GM19395 (cell line): ENCODE measurements at regions not wholly inside any gene's neighbourhood (a gene's known extent, or its start where the extent isn't known, plus 50 kb on each side); places are given as distances from the start of the nearest gene placed in this dataset.
"Not testable (repeated sequence)": the region's sequence is repeated elsewhere in the genome, so short reads cannot be mapped to it uniquely, and the experiment has no call there.

Experiments
- ATAC-seq: cut with Tn5 transposase; IDR thresholded peaks from one replicate; pipeline ENCODE4 v1.9.1; 2021; ENCODE audit warnings: mild to moderate bottlenecking, moderate library complexity; ENCODE audit not compliant: unreplicated experiment

DNA sequence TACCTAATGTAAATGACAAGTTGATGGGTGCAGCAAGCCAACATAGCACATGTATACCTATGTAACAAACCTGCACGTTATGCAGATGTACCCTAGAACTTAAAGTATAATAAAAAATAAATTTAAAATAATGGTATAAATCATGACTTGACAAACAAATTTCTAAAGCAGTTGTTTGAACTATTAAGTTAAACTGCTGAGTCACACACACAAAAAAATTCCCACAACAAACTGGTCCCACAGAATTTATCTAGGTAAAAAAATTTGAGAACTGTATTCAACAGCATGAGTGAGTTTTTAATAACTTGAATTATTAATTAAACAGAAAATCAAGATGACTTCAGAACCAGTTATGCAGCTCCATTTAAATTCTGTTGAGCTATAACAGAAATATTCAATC lies 186.0 kb upstream of the SOX6 start:
- ATAC-seq = no peak

DNA sequence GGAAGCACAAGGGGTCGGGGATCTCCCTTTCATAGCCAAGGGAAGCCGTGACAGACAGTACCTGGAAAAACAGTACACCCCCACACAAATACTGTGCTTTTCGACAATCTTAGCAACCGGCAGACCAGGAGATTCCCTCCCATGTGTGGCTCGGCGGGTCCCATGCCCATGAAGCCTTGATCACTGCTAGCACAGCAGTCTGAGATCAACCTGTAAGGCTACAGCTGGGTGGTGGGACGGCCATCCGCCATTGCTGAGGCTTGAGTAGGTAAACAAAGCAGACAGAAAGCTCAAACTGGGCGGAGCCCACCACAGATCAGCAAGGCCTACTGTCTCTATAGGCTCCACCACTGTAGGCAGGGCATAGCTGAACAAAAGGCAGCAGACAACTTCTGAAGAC lies 180.2 kb upstream of the SOX6 start:
- no peak for ATAC-seq

DNA sequence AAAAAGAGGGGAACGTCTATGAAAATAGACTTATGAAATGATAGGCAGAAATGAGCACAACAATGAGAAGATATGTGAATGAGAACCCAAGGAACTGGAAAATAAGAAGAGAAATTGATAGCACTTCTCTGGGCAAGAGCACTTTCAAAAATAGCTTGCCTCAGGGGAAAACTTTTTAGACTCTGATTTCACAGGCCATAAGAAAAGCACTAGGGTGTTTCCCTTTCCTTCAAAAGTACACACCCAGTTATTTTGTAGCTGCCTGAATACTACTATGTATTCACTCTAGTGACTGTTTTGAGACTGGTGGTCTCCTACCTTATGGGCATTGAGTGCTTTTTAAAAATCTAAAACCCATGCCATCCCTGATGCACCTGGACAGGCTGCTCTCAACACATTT lies 172.3 kb upstream of the SOX6 start:
- no peak for ATAC-seq

DNA sequence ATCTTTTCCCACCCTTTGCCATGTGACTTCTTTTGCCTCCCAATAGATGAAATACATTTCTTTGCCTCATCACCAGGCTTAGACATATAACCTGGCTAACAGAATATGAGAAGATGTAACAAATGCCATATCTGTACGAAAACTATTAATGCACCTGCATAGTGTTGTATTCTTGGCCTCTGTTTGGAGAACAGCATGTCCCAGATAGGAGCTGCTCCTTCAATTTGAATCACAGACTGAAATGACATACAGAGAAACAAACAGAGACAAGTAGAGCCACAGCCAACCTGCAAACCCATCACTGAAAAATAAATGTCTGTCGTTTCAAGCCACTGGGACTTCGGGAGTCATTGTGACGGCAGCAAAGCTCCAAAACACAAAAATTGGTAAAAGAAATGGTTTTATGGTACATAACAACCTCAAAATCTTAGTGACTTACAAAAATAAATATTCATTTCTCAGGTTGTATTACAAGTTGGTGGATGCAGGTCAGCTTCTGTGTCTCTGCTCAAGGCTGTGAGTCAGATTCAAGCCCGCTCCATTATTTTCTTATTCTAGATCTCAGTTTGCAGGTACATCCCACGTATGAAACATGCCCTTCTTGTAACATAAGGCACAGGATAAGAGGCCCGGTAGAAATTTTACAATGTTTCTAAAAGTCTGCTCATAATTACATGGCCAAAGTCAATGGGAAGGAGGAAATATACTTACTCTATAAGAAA lies 171.3 kb upstream of the SOX6 start:
- no peak for ATAC-seq

DNA sequence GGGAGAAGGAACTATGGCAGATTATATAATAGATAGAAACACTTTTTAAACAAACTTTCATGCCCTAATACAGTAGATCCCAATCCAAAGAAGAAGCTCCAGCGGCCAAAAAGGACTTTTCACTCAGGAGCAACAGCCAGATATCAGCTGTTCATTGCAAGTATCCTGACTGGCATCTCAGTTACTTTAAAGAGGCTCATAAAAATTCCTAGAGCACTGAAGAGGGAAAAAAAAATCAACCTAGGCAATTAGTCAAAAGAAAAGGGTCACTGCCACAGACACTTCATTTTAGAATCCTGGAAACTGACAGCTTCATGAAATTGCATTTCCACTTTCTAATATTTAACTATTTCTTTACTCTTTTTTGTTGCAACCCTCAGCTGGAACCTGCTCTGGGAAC lies 170.6 kb upstream of the SOX6 start:
- no peak for ATAC-seq

DNA sequence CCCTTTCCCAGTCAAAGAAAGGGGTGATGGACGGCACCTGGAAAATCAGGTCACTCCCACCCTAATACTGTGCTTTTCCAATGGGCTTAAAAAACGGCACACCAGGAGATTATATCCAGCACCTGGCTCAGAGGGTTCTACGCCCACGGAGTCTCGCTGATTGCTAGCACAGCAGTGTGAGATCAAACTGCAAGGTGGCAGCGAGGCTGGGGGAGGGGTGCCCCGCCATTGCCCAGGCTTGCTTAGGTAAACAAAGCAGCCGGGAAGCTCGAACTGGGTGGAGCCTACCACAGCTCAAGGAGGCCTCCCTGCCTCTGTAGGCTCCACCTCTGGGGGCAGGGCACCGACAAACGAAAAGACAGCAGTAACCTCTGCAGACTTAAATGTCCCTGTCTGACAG lies 164.4 kb upstream of the SOX6 start:
- ATAC-seq = not testable (repeated sequence)

DNA sequence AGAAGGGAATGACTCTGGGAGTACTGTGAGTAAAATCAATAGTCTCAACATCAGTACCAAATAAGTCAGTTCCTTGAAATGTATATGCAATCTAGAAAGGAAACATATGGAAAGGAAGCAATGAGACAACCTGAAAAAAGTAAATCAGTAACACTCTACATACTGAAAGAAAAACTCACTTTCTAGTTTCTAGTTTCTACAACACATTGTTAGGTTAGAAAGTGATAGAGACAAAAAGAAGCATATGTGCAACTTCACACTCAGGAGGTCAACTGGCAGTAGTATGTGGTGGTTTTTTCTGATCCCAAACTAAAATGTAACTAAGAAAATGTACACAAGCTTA lies 156.5 kb upstream of the SOX6 start:
- peak; percentile 98 for ATAC-seq

DNA sequence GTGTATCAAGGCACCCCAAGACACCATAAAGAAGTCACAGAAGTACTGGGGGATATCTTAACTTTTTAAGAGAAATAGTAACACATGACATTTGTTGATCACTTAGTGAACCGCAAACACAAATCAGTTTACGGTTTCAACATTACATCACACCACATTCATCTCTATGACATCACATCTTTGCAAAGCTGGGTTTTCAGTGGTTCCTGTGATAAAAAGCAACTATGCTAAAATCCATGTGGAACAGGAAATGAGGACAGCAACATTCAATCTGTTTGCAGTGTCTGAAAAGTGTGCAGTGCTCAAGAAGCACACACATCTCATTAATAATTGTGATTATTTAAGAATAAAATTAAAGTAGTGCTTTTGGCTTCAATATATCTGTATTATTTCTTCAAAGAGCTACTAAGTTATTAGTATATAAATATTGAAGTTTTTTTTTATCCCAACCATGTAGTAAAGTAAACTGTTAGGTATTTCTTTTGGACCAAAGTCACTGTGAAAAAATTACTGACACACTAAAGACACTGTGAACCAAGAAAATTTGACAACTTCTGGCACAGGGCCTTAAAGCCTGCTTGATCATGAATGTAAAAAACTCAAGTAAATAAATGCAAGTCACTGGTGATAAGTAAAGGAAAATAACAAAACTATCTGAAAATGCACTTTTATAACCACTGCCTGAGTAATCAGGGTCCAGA lies 156.0 kb upstream of the SOX6 start:
- no peak for ATAC-seq

DNA sequence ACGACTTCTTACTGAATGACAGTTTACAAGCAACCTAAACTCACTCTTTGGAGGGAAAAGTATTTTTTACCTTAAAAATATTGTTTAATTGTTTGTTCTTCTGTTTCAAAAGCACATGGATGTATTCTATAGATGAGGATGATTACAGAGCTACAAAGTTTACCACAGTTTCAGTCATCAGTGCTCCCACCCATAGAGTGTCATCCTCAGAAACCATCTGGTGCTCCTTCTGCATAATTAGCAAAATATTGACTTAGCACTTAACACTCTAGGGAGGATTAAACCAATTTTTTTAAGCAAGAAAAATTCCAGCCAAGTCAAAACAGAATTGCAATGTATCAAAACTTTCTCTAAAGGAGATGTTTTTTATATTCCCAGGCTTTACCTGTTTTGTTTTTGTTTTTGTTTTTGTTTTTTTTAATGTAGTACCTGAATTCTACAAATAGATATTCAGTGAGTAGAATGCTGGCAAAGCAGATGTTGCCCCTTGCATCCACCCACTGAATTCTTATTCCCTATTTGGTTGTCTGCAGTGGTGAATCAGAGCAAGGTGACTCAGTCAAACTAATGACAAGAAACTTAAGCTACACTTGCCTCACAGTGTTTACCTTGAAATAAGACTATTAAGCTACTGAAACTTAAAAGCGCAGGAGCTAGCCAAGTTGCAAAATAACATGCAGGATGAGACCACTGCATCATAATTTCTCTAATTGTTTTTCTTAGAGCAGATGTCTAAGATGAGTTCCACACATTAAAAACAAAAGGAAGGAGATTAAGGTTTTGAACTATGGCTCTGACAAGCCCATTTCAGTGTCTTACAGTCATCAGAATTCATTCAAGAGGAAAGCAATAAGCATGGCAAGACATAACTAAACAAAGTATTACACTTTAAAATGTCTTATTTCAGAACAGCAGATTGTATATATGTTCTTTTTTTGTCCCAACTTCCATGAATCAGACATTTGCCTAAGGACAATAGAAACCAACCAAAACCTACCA lies 155.1 kb upstream of the SOX6 start:
- ATAC-seq = no peak

DNA sequence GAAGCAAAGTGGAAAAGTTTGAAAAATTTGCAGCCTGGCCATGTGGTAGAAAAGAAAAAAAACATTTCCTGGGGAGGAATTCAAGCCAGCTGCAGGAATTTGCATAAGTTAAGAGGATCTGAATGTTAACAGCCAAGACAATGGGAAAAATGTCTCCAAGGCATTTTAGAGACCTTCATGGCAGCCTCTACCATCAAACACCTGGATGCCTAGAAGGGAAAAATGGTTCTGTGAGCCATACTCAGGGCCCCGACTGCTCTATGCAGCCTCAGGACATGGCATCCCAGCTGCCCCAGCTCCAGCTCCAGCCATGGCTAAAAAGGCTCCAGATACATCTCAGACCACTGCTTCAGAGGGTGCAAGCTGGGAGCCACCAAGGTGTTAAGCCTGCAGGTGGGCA lies 149.1 kb upstream of the SOX6 start:
- ATAC-seq = no peak

DNA sequence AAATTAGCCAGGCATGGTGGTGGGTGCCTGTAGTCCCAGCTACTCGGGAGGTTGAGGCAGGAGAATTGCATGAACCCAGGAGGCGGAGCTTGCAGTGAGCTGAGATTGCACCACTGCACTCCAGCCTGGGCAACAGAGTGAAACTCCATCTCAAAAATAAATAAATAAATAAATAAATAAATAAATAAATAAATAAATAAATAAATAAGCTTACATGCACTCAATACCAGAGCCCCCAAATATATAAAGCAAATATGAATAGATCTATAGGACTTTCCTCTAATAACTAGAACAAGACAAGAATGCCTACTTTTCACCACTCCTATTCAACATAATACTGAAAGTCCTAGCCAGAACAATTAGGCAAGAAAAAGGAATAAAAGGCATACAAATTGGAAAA lies 147.5 kb upstream of the SOX6 start:
- not testable (repeated sequence) for ATAC-seq

DNA sequence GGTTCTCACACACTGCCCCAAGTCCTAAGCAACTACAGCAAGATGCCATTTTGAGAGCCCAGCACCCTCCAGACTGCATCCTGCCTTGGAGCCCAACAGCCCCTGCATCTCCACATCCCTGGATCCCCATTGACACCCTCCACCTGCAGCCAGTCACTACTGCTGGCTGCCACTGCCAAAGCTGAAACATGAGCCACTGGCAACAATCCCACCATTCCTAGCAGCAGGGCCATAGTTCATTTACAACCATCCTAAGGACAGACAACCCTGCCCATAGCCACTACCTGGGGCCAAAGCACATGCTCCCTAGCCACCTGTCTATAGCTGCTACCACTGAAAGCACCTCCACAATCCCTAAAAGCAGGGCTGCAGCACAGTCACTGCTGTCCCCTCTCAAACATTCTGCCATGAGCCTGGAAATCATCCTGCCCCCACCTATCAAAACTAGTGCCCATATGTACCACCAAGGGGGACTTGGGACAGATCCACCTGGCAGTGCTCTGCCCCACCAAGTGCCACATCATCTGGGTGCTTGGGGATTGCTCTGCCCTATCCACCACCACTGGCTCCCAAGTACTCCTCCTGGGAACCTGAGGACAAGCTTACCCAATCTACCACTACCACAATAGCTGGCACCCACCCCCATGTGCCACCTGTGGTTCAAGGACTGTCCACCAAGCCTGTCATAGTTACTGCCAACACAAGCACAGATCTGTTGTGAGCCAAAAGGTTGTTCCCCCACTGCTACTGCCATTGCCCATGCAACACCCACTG lies 138.8 kb upstream of the SOX6 start:
- no peak for ATAC-seq

DNA sequence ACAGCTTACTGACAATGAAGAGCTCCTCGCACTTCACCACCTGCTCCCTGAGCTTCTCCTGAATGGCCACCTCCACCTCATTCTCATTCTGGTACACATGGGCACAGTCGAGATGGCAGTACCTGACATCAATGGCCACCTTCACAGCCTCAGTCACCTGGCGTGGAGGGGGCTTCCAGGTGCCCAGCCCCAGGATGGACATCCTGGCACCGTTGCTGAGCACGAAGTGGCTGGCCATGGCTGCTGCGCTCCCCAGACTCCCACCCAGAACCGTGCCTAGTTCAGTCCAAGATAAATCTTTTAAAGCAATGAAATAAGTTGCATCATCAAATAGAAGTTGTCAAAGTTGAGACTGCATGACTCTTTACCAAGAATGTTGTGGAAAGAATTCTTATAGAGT lies 128.1 kb upstream of the SOX6 start:
- no peak for ATAC-seq

DNA sequence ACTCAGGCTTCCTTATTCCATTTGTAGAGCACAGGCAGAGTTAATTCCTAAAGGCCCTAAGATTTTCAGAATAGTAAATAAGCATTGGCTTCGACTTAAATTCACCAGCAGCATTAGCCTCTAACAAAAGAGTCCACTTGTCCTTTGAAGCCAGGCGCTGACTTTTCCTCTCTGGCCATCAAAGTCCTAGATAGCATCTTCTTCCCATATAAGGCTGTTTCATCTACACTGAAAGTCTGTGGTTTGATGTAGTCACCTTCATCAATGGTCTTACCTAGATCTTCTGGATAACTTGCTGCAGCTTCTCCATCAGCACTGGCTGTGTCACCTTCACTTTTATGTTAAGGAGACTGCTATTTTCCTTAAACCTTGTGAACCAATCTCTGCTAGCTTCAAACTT lies 118.3 kb upstream of the SOX6 start:
- no peak for ATAC-seq

DNA sequence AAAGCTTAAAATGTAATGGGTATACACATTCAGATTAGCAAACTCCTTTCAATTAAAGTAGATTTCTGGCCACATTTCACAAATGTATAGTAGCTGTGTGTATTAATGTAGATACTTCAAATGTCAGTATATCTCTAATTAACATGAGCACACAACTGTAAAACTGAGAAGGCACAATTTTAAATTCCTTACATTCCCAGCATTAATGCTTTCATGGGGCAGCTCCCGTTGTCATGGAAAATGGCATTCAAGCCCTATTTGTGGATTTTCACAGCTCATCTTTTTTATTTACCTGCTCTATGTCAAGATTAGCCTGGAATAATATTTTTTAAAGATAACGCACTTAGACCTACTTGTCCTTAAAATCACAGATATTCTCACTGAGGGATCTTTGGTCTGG lies 113.6 kb upstream of the SOX6 start:
- no peak for ATAC-seq

DNA sequence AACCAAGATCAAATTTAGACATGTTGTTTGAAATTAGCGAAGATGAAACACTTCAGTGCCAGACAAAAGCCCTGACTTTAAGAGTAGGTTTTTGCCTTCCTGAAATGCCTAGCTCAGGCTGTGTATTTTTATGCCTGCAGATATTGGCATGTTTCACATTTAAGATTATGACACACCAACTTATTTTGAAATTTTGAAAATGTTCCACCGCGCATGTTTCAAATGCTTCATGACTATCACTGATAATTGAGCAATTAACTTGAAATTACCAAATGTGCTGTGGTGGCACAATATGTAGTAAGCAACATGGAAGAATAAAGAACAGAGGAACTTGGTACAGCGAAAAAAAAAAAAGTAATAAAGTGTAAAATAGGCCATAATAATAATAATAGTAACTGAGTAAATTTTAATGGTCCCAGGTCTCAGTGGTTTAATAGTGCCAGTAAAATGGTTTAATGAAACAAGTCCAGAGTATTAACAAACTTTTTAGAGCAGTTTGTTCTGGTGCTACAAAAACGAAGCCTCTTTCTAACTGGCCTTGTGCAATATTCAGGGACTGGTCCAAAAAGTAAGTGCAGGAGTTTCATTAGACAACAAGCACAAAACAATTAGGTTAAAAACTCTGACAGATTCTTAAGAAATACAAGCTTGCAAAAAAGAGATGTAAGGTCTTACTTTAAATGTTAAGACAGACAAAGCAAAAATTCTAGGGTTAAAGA lies 112.5 kb upstream of the SOX6 start:
- ATAC-seq = no peak

DNA sequence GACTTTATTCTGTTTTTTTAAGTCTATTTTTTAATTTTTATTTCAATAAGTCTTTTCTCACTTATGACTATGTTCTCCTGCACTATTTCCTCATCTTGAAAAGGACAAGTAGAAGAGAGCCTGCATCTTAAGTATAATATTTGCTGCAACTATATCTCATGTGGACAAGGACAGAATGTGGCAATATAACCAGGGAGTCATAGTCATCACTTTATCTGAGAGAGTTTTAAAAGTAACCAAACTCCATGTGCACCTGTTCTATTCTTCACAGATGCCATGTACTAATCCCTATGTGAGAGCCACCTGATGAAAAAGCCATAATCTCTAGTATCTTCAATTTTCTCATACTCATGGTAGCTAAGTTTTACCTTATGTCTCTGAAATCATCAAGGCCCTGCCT lies 104.2 kb upstream of the SOX6 start:
- no peak for ATAC-seq

DNA sequence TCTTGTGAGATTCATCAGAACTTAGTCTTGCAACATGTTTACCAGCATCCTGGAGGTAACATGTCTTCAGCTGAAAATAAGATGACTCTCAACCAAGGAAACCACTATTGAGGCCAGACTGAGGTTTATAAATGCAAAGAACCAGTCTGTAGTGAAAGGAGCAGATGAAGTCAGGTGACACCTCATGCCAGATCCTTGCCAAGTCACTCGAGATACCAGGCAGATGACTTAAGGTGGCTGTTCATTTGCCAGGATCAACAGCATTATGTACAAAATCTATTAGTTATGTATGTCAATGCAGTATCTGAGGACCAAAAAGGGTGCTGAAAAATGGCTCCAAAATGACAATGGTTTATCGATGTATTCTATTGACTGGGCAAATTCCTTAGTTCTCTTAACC lies 100.0 kb upstream of the SOX6 start:
- no peak for ATAC-seq

DNA sequence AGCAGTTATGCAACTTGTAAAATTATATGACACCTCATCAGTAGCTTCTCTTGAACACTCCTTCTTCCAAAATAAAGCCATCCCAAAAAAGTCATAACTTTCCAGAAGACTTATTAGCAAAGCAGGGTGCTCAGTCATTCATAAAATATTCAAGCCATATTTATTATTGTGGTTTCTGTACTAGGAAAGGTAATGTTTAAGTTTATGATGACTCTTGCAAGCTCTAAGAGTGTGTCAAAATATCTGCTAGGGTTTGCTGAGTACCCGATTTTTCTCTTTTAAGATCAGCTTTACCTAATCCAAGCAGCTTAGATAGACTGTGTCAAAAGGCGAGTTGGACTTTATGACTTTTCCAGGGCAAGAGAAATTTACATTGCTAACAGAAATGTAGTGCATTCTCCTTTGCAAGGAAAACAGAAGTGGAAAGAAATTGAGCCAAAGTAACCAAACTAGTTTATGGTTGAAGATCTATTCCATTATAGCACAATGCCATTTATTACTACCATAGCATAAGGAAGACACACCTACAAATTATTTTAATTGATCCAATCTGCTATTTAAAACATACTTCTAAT lies 98.0 kb upstream of the SOX6 start:
- no peak for ATAC-seq

DNA sequence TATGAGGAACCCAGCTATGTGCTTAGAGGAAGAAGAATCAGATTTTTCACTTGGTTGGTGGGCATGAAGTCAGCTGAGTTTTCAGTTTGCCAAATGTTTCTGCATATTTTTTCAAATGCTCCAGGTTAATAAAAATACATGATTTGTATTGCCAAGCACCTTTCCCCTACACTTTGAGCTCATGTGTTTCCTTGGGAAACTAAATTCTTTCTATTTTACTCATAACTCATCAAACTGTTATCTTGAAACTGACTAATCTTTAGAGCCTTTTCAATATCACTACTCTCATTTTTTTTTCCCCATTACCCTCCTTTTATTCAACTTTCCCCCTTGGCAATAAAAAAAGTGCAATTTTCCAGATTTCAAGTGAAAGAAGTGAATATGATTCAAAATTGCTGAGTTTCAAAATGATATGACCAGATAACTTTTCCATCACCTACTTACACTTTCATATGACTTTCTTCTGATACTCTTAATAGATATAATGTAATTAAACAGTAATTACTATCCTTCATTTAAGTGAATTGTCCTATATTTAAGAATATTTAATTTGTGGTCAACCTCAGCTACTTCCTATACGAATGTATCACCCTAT lies 91.9 kb upstream of the SOX6 start:
- no peak for ATAC-seq
